DOHH2 (cell line): ENCODE measurements at regions not wholly inside any gene's neighbourhood (a gene's known extent, or its start where the extent isn't known, plus 50 kb on each side); places are given as distances from the start of the nearest gene placed in this dataset.

ENCODE experiments used
- H3F3A ChIP-seq: fragments of 200-600 bp; sonication (generic), shearing (Covaris generic); 2 replicates; pipeline ENCODE4 v1.6.0; 2016; ENCODE audit warnings: antibody characterized with exemption, mild to moderate bottlenecking; ENCODE audit not compliant: control insufficient read depth, insufficient read depth
- H3K27ac ChIP-seq: fragments of 200-600 bp; sonication (generic); 2 replicates; pipeline ENCODE4 v1.5.1; 2014; ENCODE audit warnings: low read depth, mild to moderate bottlenecking, low read length, moderate library complexity
- H3K27me3 ChIP-seq: fragments of 200-600 bp; sonication (generic); 2 replicates; pipeline ENCODE4 v1.6.1; 2014; ENCODE audit warnings: mild to moderate bottlenecking, low read length, mixed read lengths; ENCODE audit not compliant: control insufficient read depth
- H3K36me3 ChIP-seq: fragments of 200-600 bp; sonication (generic); 2 replicates; pipeline ENCODE4 v1.6.1; 2014; ENCODE audit warnings: mild to moderate bottlenecking, low read length, moderate library complexity, mixed read lengths; ENCODE audit not compliant: control insufficient read depth
- H3K4me1 ChIP-seq: fragments of 200-600 bp; sonication (generic); 2 replicates; pipeline ENCODE4 v1.6.1; 2014; ENCODE audit warnings: mild to moderate bottlenecking, low read length, mixed read lengths; ENCODE audit not compliant: control insufficient read depth
- H3K4me2 ChIP-seq: fragments of 200-600 bp; sonication (generic); 2 replicates; pipeline ENCODE4 v1.6.0; 2014; ENCODE audit warnings: mild to moderate bottlenecking, low read length, moderate library complexity
- H3K4me3 ChIP-seq: fragments of 200-600 bp; sonication (generic); 2 replicates; pipeline ENCODE4 v1.5.1; 2014; ENCODE audit warnings: mild to moderate bottlenecking, low read length, mixed read lengths
- H3K79me2 ChIP-seq: fragments of 200-600 bp; sonication (generic); 2 replicates; pipeline ENCODE4 v1.6.1; 2014; ENCODE audit warnings: mild to moderate bottlenecking, low read length, mixed read lengths; ENCODE audit not compliant: control insufficient read depth
- H3K9me2 ChIP-seq: fragments of 200-600 bp; sonication (generic); replicated peaks from 2 replicates; pipeline ENCODE4 v1.6.1; 2014; ENCODE audit warnings: mild to moderate bottlenecking, low read length, mixed read lengths; ENCODE audit not compliant: control insufficient read depth
- H3K9me3 ChIP-seq: fragments of 200-600 bp; sonication (generic); 2 replicates; pipeline ENCODE4 v1.6.1; 2014; ENCODE audit warnings: antibody characterized with exemption, low read length, mixed read lengths; ENCODE audit not compliant: control insufficient read depth, insufficient read depth
- H4K20me1 ChIP-seq: fragments of 200-600 bp; sonication (generic); 2 replicates; pipeline ENCODE4 v1.6.0; 2014; ENCODE audit warnings: low read depth, mild to moderate bottlenecking, antibody characterized with exemption, low read length, moderate library complexity; ENCODE audit not compliant: control insufficient read depth, insufficient read depth
- EZH2phosphoT487 ChIP-seq: fragments of 200-600 bp; sonication (generic); IDR thresholded peaks from 2 replicates; pipeline ENCODE4 v1.6.1; 2017; ENCODE audit warnings: borderline replicate concordance, mild to moderate bottlenecking, antibody characterized with exemption, low read length, moderate library complexity, mixed read lengths
- TF ChIP-seq, protein P1 (sequence below): fragments of 200-600 bp; sonication (generic); IDR thresholded peaks from one replicate; pipeline ENCODE4 v1.5.1; 2014; ENCODE audit warnings: antibody characterized with exemption, mild to moderate bottlenecking, low read depth, low read length; ENCODE audit not compliant: poor library complexity, severe bottlenecking

DNA sequence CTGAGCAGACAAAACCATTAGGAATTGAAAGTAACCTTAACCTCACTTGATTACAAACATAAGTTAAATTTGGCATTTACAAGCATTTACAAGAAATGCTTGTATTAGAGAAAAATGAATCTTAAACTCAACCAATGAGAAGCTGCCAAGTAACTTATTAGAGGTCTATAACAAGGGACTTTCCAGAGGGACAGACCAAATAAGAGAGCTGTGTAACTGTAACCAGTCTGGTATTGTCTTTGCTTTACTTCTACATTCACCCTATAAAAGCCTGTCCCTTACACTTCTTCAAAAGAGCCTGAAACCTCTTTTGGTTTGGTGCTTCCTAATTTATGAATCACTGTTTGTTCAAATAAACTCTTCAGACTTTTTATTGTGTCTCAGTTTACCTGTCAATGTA is 450.0 kb upstream of the FAR2 start:
- Histone ChIP-seq H3K36me3 (no peaks in the 10 kb centered on the region), H3F3A (no peaks in the 10 kb centered on the region), H3K4me3 (no peak overlapping the region), H3K79me2 (no peaks in the 10 kb centered on the region), H3K4me2 (no peak overlapping the region), H4K20me1 (no peaks in the 10 kb centered on the region), H3K27ac (no peak overlapping the region), H3K9me2 (no peaks in the 10 kb centered on the region; the same call in 1 of the 2 replicates), H3K4me1 (no peaks in the 10 kb centered on the region), H3K9me3 (no peaks in the 10 kb centered on the region), H3K27me3 (no peaks in the 10 kb centered on the region)
- TF ChIP-seq, protein P1, sequence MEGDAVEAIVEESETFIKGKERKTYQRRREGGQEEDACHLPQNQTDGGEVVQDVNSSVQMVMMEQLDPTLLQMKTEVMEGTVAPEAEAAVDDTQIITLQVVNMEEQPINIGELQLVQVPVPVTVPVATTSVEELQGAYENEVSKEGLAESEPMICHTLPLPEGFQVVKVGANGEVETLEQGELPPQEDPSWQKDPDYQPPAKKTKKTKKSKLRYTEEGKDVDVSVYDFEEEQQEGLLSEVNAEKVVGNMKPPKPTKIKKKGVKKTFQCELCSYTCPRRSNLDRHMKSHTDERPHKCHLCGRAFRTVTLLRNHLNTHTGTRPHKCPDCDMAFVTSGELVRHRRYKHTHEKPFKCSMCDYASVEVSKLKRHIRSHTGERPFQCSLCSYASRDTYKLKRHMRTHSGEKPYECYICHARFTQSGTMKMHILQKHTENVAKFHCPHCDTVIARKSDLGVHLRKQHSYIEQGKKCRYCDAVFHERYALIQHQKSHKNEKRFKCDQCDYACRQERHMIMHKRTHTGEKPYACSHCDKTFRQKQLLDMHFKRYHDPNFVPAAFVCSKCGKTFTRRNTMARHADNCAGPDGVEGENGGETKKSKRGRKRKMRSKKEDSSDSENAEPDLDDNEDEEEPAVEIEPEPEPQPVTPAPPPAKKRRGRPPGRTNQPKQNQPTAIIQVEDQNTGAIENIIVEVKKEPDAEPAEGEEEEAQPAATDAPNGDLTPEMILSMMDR, result no peak
- TF ChIP-seq EZH2phosphoT487, result no peak

DNA sequence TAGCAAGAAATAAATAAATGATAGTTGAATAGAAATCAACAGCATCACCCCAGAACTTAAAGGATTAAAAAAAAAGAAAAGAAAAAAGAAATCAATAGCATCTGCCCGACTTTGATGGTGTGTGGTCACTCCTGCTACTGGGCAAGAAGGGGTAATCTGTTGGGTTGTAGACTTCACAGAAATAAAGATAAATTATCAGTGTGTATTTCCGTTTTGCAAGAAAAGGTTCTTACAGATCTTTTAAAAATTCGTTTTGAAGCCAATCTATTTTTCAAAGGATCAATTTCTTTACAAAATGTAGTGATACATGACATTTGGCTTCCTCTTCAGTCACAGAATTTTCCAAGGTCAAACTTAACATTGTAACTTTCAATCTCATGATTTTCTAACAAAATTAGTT is 448.9 kb upstream of the FAR2 start:
- Histone ChIP-seq H3K36me3 (no peaks in the 10 kb centered on the region), H3K9me3 (no peaks in the 10 kb centered on the region)
- no peak for TF ChIP-seq EZH2phosphoT487
- TF ChIP-seq, protein P1, result no peak

DNA sequence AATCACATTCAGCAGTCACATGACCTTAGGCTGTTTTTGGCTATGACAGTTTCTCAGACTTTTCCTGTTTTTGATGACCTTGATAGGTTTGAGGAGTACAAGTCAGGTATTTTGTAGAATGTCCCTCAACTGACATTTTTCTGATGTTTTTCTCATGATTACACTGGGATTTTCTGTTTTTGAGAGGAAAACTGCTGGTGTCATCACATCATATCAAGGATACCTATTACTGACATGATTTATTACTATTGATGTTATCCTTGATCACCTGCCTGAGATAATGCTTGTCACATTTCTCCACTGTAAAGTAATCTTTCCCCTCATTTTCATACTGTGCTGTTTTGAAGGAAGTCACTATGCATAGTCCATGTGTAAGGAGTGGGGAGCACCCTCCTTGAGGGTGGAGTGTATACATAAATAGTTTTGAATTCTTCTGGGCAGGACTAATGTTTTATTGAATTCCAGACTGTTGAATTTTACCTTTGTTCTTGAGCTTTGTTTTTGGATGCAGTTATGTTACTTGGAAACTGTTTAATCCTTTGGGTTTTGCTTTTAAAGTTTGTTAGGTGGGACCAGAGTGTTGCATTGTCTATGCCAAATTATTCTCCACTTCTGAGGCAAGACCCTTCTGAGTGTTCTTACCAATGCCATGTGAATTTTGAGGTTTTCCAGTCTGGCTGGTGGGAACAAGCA is 444.5 kb upstream of the FAR2 start:
- Histone ChIP-seq H3K27me3 (no peaks in the 10 kb centered on the region), H3K4me3 (no peak overlapping the region), H3F3A (no peaks in the 10 kb centered on the region), H3K79me2 (no peaks in the 10 kb centered on the region), H3K4me1 (no peaks in the 10 kb centered on the region), H3K36me3 (no peaks in the 10 kb centered on the region), H3K9me2 (no peaks in the 10 kb centered on the region), H3K4me2 (no peak overlapping the region), H3K9me3 (no peaks in the 10 kb centered on the region), H4K20me1 (no peaks in the 10 kb centered on the region), H3K27ac (no peak overlapping the region)
- TF ChIP-seq EZH2phosphoT487, result no peak
- TF ChIP-seq, protein P1, result no peak

More for the DNA sequence above, 448.9 kb upstream of the FAR2 start:
- no peak overlapping the region for H3K27ac ChIP-seq
- no peaks in the 10 kb centered on the region for H3K27me3 ChIP-seq
- H3K4me3 ChIP-seq, result no peak overlapping the region
- H3K9me2 ChIP-seq, result no peaks in the 10 kb centered on the region
- H4K20me1 ChIP-seq, result no peaks in the 10 kb centered on the region
- H3K4me1 ChIP-seq, result no peaks in the 10 kb centered on the region
- no peaks in the 10 kb centered on the region for H3K79me2 ChIP-seq
- no peak overlapping the region for H3K4me2 ChIP-seq
- no peaks in the 10 kb centered on the region for H3F3A ChIP-seq

DNA sequence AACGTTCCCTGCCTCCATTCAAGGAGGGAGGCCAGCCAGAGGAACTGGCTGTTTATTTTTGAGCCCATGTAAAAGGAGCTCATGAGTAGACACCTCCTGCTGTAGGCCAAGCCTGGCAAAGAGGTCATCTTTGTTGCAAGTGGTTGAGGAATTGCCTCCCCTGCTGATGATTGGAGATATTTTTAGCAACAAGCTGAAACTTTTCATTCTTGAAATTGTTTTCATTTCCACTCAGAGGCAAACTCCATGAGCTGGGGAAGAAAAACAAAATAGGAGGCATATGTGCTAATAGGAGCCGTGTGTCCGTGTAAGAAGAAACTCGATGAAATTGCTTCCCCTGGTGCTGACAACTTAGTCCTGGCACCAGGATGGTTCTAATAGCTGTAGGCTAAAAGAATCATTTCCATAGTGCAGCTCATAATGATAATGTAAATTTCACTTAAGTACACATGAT is 440.1 kb upstream of the FAR2 start:
- H3K9me3 ChIP-seq, result no peaks in the 10 kb centered on the region
- no peaks in the 10 kb centered on the region for H3K4me1 ChIP-seq
- no peak overlapping the region for H3K4me2 ChIP-seq
- TF ChIP-seq EZH2phosphoT487, result no peak
- TF ChIP-seq, protein P1, result no peak
- H3F3A ChIP-seq, result no peaks in the 10 kb centered on the region
- no peaks in the 10 kb centered on the region for H3K36me3 ChIP-seq
- H3K4me3 ChIP-seq, result no peak overlapping the region
- no peaks in the 10 kb centered on the region for H3K79me2 ChIP-seq
- no peak overlapping the region for H3K27ac ChIP-seq
- no peaks in the 10 kb centered on the region for H4K20me1 ChIP-seq
- no peaks in the 10 kb centered on the region for H3K9me2 ChIP-seq
- no peaks in the 10 kb centered on the region for H3K27me3 ChIP-seq
